Spinal cord (tissue), 9 donors: ENCODE measurements at regions not wholly inside any gene's neighbourhood (a gene's known extent, or its start where the extent isn't known, plus 50 kb on each side); places are given as distances from the start of the nearest gene placed in this dataset.

Experiments used
- DNase-seq, 6 donors: peaks; one replicate each; pipeline versions ENCODE4 v3.0.0 to v3.0.0-alpha.2; 2013 to 2015; ENCODE audit warnings: low spot score in 6 of 6, low read depth in 4 of 6
- H3K27ac ChIP-seq: one replicate; pipeline ENCODE4 v1.5.1; 2013; ENCODE audit warnings: low read depth, low read length, control low read depth
- H3K27me3 ChIP-seq: one replicate; pipeline ENCODE4 v1.6.1; 2013; ENCODE audit warnings: low read length; ENCODE audit not compliant: control insufficient read depth, insufficient read depth
- H3K36me3 ChIP-seq: one replicate; pipeline ENCODE4 v1.6.1; 2013; ENCODE audit warnings: low read length; ENCODE audit not compliant: control insufficient read depth, insufficient read depth
- H3K4me1 ChIP-seq: one replicate; pipeline ENCODE4 v1.6.1; 2013; ENCODE audit warnings: low read length; ENCODE audit not compliant: control insufficient read depth, insufficient read depth
- H3K4me3 ChIP-seq: one replicate; pipeline ENCODE4 v1.5.1; 2013; ENCODE audit warnings: low read depth, low read length, control low read depth
- H3K9me3 ChIP-seq: one replicate; pipeline ENCODE4 v1.6.1; 2013; ENCODE audit warnings: low read length; ENCODE audit not compliant: control insufficient read depth, insufficient read depth
- WGBS: methylation state at CpG from one replicate; pipeline ENCODE4 v1.1.5; 2013; ENCODE audit warnings: missing lambda C conversion rate; ENCODE audit not compliant: insufficient coverage; 5-methylcytosine and 5-hydroxymethylcytosine counted together
- donor health status: healthy.

- Histone ChIP-seq H3K27ac (no peak overlapping the region), H3K36me3 (no peaks in the 10 kb centered on the region), H3K4me3 (no peak overlapping the region), H3K27me3 (no peaks in the 10 kb centered on the region), H3K9me3 (no peaks in the 10 kb centered on the region), H3K4me1 (no peaks in the 10 kb centered on the region)
- no peak for DNase-seq
- WGBS, result 100% methylated on average over 3 of the region's 5 CpGs
Measured at GRCh38 chr21:35478161-35479064, 429.3 kb upstream of the RUNX1 start.

GRCh38 chr21:35477622-35478021, 428.5 kb upstream of the RUNX1 start:
- Histone ChIP-seq H3K4me3 (no peak overlapping the region), H3K4me1 (no peaks in the 10 kb centered on the region), H3K27me3 (no peaks in the 10 kb centered on the region), H3K27ac (no peak overlapping the region), H3K36me3 (no peaks in the 10 kb centered on the region), H3K9me3 (no peaks in the 10 kb centered on the region)
- no peak for DNase-seq
- WGBS, result no CpG with 5 or more reads among the region's 3 CpGs

GRCh38 chr21:35476621-35477395, 427.7 kb upstream of the RUNX1 start:
- DNase-seq, result no peak
- H3K4me3 ChIP-seq, result no peak overlapping the region
- no CpG with 5 or more reads among the region's 9 CpGs for WGBS

GRCh38 chr21:35475762-35476161, 426.7 kb upstream of the RUNX1 start:
- 83% methylated on average over 1 of the region's 4 CpGs for WGBS
- H3K27me3 ChIP-seq, result no peaks in the 10 kb centered on the region
- DNase-seq, result no peak
- no peaks in the 10 kb centered on the region for H3K9me3 ChIP-seq
- H3K4me1 ChIP-seq, result no peaks in the 10 kb centered on the region
- no peak overlapping the region for H3K27ac ChIP-seq
- no peak overlapping the region for H3K4me3 ChIP-seq
- H3K36me3 ChIP-seq, result no peaks in the 10 kb centered on the region

More at GRCh38 chr21:35476621-35477395, 427.7 kb upstream of the RUNX1 start:
- H3K36me3 ChIP-seq, result no peaks in the 10 kb centered on the region
- H3K4me1 ChIP-seq, result no peaks in the 10 kb centered on the region
- no peaks in the 10 kb centered on the region for H3K27me3 ChIP-seq
- no peaks in the 10 kb centered on the region for H3K9me3 ChIP-seq
- no peak overlapping the region for H3K27ac ChIP-seq

- H3K27ac ChIP-seq, result no peak overlapping the region
- H3K27me3 ChIP-seq, result no peaks in the 10 kb centered on the region
- DNase-seq, result peak in 1 of 6 donors; percentile 3
Measured at GRCh38 chr21:35475009-35475408, 425.9 kb upstream of the RUNX1 start.

GRCh38 chr21:35473496-35473895, 424.4 kb upstream of the RUNX1 start:
- WGBS, result no CpG with 5 or more reads among the region's 1 CpG
- Histone ChIP-seq H3K4me1 (no peaks in the 10 kb centered on the region), H3K36me3 (no peaks in the 10 kb centered on the region), H3K27me3 (no peaks in the 10 kb centered on the region), H3K4me3 (no peak overlapping the region), H3K9me3 (no peaks in the 10 kb centered on the region), H3K27ac (no peak overlapping the region)
- no peak for DNase-seq

More at GRCh38 chr21:35475009-35475408, 425.9 kb upstream of the RUNX1 start:
- Histone ChIP-seq H3K4me1 (no peaks in the 10 kb centered on the region), H3K4me3 (no peak overlapping the region), H3K9me3 (no peaks in the 10 kb centered on the region), H3K36me3 (no peaks in the 10 kb centered on the region)

GRCh38 chr21:35470522-35470921, 421.4 kb upstream of the RUNX1 start:
- WGBS, result no CpG with 5 or more reads among the region's 5 CpGs
- Histone ChIP-seq H3K27me3 (no peaks in the 10 kb centered on the region), H3K4me3 (no peak overlapping the region), H3K36me3 (no peaks in the 10 kb centered on the region), H3K9me3 (no peaks in the 10 kb centered on the region), H3K27ac (no peak overlapping the region), H3K4me1 (no peaks in the 10 kb centered on the region)
- DNase-seq, result no peak

- no peak for DNase-seq
- Histone ChIP-seq H3K27me3 (no peaks in the 10 kb centered on the region), H3K36me3 (no peaks in the 10 kb centered on the region), H3K9me3 (no peaks in the 10 kb centered on the region), H3K27ac (no peak overlapping the region), H3K4me1 (no peaks in the 10 kb centered on the region), H3K4me3 (no peak overlapping the region)
- 90% methylated on average over 1 of the region's 1 CpG for WGBS
Measured at GRCh38 chr21:35469498-35469897, 420.4 kb upstream of the RUNX1 start.

GRCh38 chr21:35468991-35469390, 419.9 kb upstream of the RUNX1 start:
- WGBS, result 76% methylated on average over 4 of the region's 5 CpGs
- Histone ChIP-seq H3K9me3 (no peaks in the 10 kb centered on the region), H3K27ac (no peak overlapping the region)

More at GRCh38 chr21:35468991-35469390, 419.9 kb upstream of the RUNX1 start:
- Histone ChIP-seq H3K4me1 (no peaks in the 10 kb centered on the region), H3K4me3 (no peak overlapping the region), H3K36me3 (no peaks in the 10 kb centered on the region), H3K27me3 (no peaks in the 10 kb centered on the region)
- DNase-seq, result no peak
